BJ (cell line): ENCODE measurements at regions not wholly inside any gene's neighbourhood (a gene's known extent, or its start where the extent isn't known, plus 50 kb on each side); places are given as distances from the start of the nearest gene placed in this dataset.

ENCODE experiments used
- CTCF ChIA-PET: fragments of 350-600 bp; formaldehyde crosslinking; extraction: SDS; loops from one replicate; lab custom pipeline; 2021; ENCODE audit warnings: antibody characterized with exemption, inconsistent platforms; lab: Yijun Ruan, JAX
- POLR2A ChIA-PET: fragments of 300-600 bp; sonication (Branson Sonifier 250); formaldehyde crosslinking; extraction: SDS; loops from one replicate; lab custom pipeline; 2021; ENCODE audit warnings: antibody characterized with exemption; lab: Charles Lee
- DNase-seq: peaks from one replicate; pipeline ENCODE4 v3.0.0-alpha.2; 2011; ENCODE audit warnings: low read depth
- H3K27me3 ChIP-seq: 2 replicates; pipeline ENCODE4 v1.6.0; 2011; ENCODE audit warnings: low read length; ENCODE audit not compliant: control insufficient read depth, insufficient read depth
- H3K36me3 ChIP-seq: 2 replicates; pipeline ENCODE4 v1.5.1; 2011; ENCODE audit warnings: low read length; ENCODE audit not compliant: control insufficient read depth, insufficient read depth
- H3K4me3 ChIP-seq: 2 replicates; pipeline ENCODE4 v1.5.1; 2011; ENCODE audit warnings: low read depth, mild to moderate bottlenecking, control low read depth, low read length
- CTCF ChIP-seq: IDR thresholded peaks from 2 replicates; pipeline ENCODE4 v1.5.1; 2011; ENCODE audit warnings: low read depth, mild to moderate bottlenecking, control low read depth, inconsistent platforms, low read length, moderate library complexity; ENCODE audit not compliant: insufficient read depth

GRCh38 chr4:148808416-148808815 is 366.2 kb upstream of the NR3C2 start:
- Histone ChIP-seq H3K36me3 (no peaks in the 10 kb centered on the region), H3K27me3 (no peaks in the 10 kb centered on the region), H3K4me3 (no peak overlapping the region)
- TF ChIP-seq CTCF, result no peak
- ChIA-PET POLR2A (no interaction called here), CTCF (no interaction called here)
- no peak for DNase-seq

GRCh38 chr4:148800940-148801339 is 358.7 kb upstream of the NR3C2 start:
- ChIA-PET CTCF (no interaction called here), POLR2A (no interaction called here)
- TF ChIP-seq CTCF, result no peak
- H3K36me3 ChIP-seq, result no peaks in the 10 kb centered on the region
- H3K4me3 ChIP-seq, result no peak overlapping the region
- DNase-seq, result no peak
- no peaks in the 10 kb centered on the region for H3K27me3 ChIP-seq

GRCh38 chr4:148800336-148800885 is 358.2 kb upstream of the NR3C2 start:
- ChIA-PET CTCF (no interaction called here), POLR2A (no interaction called here)
- TF ChIP-seq CTCF, result no peak
- no peak for DNase-seq
- Histone ChIP-seq H3K4me3 (no peak overlapping the region), H3K36me3 (no peaks in the 10 kb centered on the region), H3K27me3 (no peaks in the 10 kb centered on the region)

GRCh38 chr4:148795156-148795864 is 353.1 kb upstream of the NR3C2 start:
- DNase-seq, result no peak
- ChIA-PET POLR2A (no interaction called here), CTCF (no interaction called here)
- no peak for TF ChIP-seq CTCF
- no peak overlapping the region for H3K4me3 ChIP-seq
- H3K27me3 ChIP-seq, result no peaks in the 10 kb centered on the region
- no peaks in the 10 kb centered on the region for H3K36me3 ChIP-seq

GRCh38 chr4:148793221-148793620 is 351.0 kb upstream of the NR3C2 start:
- H3K36me3 ChIP-seq, result no peaks in the 10 kb centered on the region
- POLR2A ChIA-PET, result no interaction called here
- no peak for DNase-seq
- no peaks in the 10 kb centered on the region for H3K27me3 ChIP-seq
- TF ChIP-seq CTCF, result no peak
- H3K4me3 ChIP-seq, result no peak overlapping the region
- CTCF ChIA-PET, result no interaction called here
